ENCODE measurements at regions not wholly inside any gene's neighbourhood (a gene's known extent, or its start where the extent isn't known, plus 50 kb on each side); places are given as distances from the start of the nearest gene placed in this dataset.
A peak's percentile ranks its signal among the peaks of the same experiment; 100 is the strongest.

DNA sequence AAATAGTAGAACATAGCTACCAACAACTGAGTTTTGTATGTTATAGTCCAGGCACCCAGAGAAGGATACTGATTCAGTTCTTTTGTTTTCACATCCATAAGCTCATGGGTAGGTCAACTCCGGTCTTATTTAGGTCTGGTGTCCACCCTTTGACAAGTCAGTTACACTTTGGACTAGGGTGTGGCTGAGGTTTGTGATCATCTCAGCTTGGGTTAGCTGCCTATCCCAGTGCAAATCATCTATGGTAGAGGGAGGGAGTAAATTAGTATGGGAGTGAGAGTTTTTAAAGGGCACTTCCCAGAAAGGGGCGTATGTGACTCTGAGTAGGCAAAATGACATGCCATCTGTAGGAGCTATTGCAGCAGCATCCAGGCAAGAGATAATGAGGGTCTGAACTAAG is 66.1 kb downstream of the TANC2 start:
- no peaks in the 10 kb centered on the region for H3K9me3 ChIP-seq (ENCODE audit: control insufficient read depth, low read depth, low read length)
- H2BK20ac ChIP-seq (ENCODE audit: low read depth, low read length, poor library complexity, severe bottlenecking), result no peak overlapping the region
- H3K56ac ChIP-seq (ENCODE audit: insufficient read length, low read depth, low read length), result no peak overlapping the region
- H3K4me2 ChIP-seq (ENCODE audit: insufficient read depth, insufficient read length, low read length), result no peak overlapping the region
- Mint-ChIP-seq H3K4me3 (no peak overlapping the region), H3K27ac (peak overlapping the region in 1 of 3 experiments; percentile 9; a peak in 1 of 7 replicates), H3K4me1 (peaks cover 11 to 16% of the 10 kb centered on the region in 2 experiments), H3K27me3 (ENCODE audit: low read depth) (no peaks in the 10 kb centered on the region), H3K36me3 (ENCODE audit: insufficient read depth in 1 of 3, low read depth in 3 of 3) (peaks cover 0 to 5% (median 3%) of the 10 kb centered on the region in 3 experiments; a peak in 5 of 7 replicates), H3K9me3 (peaks cover 2 to 3% of the 10 kb centered on the region in 2 experiments; a peak in 3 of 5 replicates)
- no peaks in the 10 kb centered on the region for H3K23me2 ChIP-seq (ENCODE audit: insufficient read length, low read depth, low read length, poor library complexity, severe bottlenecking)
- H3K4ac ChIP-seq (ENCODE audit: low read depth, low read length), result no peak overlapping the region
- no peaks in the 10 kb centered on the region for H3K79me1 ChIP-seq (ENCODE audit: insufficient read depth, low read depth, low read length, poor library complexity, severe bottlenecking)
- no peak overlapping the region for H4K5ac ChIP-seq (ENCODE audit: insufficient read length, low read depth, low read length)
- H3K9ac ChIP-seq (ENCODE audit: extremely low read depth, insufficient read length, low read length), result no peak overlapping the region
- no peak overlapping the region for H3K14ac ChIP-seq (ENCODE audit: insufficient read depth, low read length)
- no peak overlapping the region for H3K18ac ChIP-seq (ENCODE audit: insufficient read length, low read depth, low read length)
- no peaks in the 10 kb centered on the region for H3K27me3 ChIP-seq (ENCODE audit: insufficient read depth, low read length)
- no CpG with 5 or more reads among the region's 2 CpGs for WGBS (ENCODE audit: extremely low coverage, insufficient read length, low lambda C conversion rate)
- H3K27ac ChIP-seq (ENCODE audit: insufficient read length, low read depth, low read length), result no peak overlapping the region
- H3T11ph ChIP-seq (ENCODE audit: low read length), result no peak overlapping the region
- no peak overlapping the region for H2BK12ac ChIP-seq (ENCODE audit: insufficient read length, low read depth, low read length)
- H3K4me1 ChIP-seq (ENCODE audit: insufficient read depth, low read length), result peaks cover 3% of the 10 kb centered on the region; the same call in 1 of the 2 replicates
- no peak for DNase-seq
- H4K20me1 ChIP-seq (ENCODE audit: control insufficient read depth, insufficient read depth, insufficient read length), result no peaks in the 10 kb centered on the region
- TF ChIP-seq, protein P1, sequence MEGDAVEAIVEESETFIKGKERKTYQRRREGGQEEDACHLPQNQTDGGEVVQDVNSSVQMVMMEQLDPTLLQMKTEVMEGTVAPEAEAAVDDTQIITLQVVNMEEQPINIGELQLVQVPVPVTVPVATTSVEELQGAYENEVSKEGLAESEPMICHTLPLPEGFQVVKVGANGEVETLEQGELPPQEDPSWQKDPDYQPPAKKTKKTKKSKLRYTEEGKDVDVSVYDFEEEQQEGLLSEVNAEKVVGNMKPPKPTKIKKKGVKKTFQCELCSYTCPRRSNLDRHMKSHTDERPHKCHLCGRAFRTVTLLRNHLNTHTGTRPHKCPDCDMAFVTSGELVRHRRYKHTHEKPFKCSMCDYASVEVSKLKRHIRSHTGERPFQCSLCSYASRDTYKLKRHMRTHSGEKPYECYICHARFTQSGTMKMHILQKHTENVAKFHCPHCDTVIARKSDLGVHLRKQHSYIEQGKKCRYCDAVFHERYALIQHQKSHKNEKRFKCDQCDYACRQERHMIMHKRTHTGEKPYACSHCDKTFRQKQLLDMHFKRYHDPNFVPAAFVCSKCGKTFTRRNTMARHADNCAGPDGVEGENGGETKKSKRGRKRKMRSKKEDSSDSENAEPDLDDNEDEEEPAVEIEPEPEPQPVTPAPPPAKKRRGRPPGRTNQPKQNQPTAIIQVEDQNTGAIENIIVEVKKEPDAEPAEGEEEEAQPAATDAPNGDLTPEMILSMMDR (conservative IDR thresholded peaks at IDR 0.05), result no peak
- no peak overlapping the region for H2AFZ ChIP-seq (ENCODE audit: low read length)
- H4K91ac ChIP-seq (ENCODE audit: insufficient read length, low read depth, low read length), result no peak overlapping the region
- no peak overlapping the region for H2BK15ac ChIP-seq (ENCODE audit: low read depth, low read length)
- H2BK120ac ChIP-seq (ENCODE audit: low read depth, low read length, poor library complexity, severe bottlenecking), result no peak overlapping the region
- no peaks in the 10 kb centered on the region for H3K79me2 ChIP-seq (ENCODE audit: insufficient read depth, low read length)
- H2BK5ac ChIP-seq (ENCODE audit: insufficient read length, low read length), result no peak overlapping the region
- no peak overlapping the region for H4K8ac ChIP-seq (replicated peaks; ENCODE audit: insufficient read length, low read depth, low read length)
- no peak overlapping the region for H3K23ac ChIP-seq (ENCODE audit: insufficient read length, low read depth, low read length)
- H2AK5ac ChIP-seq (ENCODE audit: insufficient read length, low read length), result no peak overlapping the region
